DMS53 treated with DMSO at 0.1 percent for 48 hours (cell line): ENCODE measurements at regions not wholly inside any gene's neighbourhood (a gene's known extent, or its start where the extent isn't known, plus 50 kb on each side); places are given as distances from the start of the nearest gene placed in this dataset.

Experiments
- DNase-seq: peaks from one replicate; lab custom pipeline; 2025; ENCODE audit not compliant: unreplicated experiment; lab: John Stamatoyannopoulos, UW

DNA sequence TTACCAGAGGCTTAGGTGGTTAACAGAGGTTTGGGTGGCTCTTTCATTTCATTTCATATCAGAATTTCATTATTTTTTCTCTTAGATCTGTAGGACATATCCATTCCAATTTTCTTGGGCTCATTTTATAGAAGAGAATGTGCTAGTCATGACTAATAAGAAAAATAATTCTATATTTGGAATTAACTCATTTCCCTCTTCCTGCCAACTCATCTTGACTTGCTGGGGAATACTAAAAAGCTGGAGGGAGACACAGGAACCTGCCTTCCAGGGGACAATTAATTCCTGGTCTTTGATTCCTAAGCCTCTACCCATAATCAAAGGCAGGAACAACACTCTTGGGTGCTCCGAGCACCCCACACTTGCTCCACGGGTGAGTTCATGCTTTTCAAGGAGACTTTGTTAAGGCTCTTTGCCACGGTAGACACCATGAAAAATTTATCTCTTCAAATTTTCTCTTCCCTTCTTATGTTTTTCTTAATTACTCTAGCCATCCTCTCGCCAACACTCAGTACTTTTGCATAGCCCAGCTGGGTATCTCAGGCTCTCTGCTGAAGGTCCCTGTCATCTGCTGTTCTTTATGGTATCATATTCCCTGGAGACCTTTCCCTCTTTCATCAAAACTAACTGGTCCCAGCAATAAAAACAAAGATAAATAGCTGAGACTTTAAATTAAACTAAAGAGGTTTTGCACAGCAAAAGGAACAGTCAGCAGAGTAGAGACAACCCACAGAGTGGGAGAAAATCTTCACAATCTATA is 273.9 kb downstream of the NPR3 start:
- no peak for DNase-seq

DNA sequence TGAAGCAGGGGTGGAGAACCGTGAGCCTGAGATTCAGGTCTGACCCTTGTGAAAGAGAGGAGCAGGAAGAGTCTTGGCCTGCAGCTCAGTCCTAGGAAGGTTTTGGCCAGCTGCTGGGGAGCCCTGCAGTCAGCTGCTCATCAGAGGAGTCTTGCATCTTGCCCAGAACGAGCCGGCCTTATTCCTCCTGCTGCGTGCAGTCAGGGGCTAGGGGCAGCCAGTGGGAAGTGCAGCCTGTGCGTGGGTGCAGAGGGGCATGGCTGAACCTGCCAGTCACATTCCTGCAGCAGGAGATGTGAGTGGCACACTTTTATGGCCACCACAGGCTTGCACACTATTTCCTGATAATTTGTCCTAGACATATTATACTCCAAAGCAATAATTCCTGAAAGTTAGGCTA is 278.7 kb downstream of the NPR3 start:
- DNase-seq, result no peak

DNA sequence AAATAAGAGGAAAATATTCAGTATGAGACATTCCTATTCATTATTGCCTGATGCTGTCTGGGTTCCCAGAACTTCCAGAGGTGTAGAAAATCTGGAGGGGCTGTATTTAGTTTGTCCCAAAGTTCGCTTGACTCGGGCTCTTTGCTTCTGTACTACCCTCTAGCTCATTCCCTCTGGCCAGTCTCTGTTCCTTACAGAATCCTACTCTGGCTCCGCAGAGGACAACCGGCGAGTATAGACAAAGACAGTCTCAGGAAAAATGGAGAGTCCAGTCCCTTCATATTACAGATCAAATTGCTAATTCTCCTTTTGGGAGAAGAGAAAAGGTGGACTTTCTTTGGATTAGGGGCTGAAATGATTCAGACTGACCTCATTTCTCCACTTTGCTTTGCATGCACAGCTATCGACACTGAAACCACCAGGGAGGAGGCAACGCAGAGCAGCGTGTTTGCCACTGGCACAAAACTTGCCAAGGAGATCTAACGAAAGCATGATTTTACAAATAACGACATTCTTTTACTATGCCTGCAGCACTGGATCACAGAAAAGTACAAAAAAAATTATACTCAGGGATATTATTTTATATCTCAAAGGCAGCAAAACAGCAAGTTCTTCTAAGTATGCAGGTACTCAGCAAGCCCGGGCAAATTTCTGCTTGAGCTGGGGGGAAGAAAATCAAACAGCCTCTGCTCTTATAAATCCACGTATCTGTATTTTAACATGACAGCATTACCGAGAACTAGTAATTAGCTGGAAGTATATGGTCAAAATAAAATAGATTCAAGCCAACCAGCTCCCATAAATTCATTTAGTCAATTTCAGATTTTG is 279.7 kb downstream of the NPR3 start:
- no peak for DNase-seq

DNA sequence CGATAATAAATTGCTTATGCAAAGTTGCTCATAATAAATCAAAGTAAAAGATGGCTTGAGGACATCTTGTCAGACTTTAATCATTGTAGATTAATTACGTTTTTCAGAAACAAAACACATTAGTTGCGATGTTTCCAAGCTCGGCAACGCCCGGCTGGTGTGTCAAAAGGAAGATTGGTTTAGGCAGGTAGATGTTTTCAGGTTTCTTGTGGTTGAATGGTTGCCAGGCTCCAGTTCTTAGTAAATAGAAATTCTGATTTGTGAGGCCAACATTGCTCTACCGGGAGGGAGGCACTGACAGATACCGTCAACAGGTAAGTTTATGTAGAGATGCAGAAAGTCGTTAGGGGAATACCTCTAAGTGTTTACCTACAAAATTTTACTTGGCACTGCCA is 280.3 kb downstream of the NPR3 start:
- DNase-seq, result no peak

DNA sequence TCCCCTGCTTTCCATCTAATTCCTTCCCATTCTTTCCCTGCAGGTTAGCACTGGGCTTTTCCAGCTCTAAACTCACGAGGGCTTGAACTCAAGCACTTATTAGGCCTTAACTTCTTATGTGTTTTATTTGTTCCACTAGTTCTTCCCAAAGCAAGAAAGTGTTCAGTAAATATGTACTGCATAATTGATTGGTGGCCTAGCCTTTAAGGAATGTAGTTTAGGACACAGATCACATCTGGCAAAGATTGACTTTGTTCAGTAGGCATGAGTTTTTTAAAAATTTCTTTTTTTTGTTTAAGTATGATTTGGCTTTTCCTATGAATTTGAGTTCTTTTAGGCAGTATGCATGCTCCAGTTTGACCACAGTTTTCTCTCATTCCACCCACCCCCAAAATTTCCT is 285.2 kb downstream of the NPR3 start:
- DNase-seq, result no peak

DNA sequence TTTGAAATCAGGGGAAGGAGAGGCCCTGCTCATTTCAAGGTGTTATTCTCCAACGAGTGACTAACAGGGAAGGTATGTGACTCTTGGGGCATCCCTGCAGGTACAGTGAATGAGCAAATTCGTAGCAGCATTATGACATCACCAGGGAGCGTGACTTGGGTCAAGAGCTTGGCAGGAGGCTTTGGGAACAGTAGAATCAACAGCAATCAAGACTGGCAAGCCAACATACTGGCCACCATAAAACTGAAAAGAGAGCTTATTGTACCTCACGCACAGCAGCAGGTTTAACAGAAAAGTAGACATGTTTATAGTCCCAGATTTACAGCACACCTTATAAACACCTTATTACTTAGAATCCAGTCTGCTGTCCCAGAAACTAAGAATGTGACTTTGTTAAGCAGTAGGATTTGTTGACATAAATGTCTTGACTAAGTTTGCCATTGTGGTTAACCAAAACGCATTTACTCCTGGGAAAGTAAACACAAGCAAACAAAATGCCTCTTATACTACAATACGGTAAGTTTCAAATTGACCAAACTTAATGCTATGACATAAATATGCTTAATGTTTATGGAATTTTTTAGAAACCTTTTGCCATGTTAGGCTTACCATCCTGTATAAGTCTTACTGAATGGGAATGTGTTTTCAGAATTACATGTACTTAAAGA is 297.8 kb downstream of the NPR3 start:
- no peak for DNase-seq

DNA sequence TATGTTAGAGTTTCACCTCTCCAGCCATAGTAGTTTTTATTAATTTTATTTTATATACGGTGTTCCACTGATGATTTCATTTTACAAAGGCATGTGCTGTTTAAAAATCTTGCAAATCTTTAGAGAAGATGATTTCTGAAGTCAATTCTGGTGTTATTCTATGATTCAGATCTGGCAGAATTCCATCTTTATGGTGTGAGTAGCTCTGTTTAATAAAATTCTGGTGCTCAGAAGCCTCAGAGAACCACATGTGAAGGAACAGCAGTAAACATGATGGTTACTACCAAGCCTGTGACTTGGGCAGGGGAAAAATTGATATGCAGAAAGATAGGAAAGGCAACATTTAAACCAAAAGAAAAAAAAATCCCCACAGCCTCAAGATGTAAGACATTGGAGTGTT is 299.7 kb downstream of the NPR3 start:
- DNase-seq, result no peak

DNA sequence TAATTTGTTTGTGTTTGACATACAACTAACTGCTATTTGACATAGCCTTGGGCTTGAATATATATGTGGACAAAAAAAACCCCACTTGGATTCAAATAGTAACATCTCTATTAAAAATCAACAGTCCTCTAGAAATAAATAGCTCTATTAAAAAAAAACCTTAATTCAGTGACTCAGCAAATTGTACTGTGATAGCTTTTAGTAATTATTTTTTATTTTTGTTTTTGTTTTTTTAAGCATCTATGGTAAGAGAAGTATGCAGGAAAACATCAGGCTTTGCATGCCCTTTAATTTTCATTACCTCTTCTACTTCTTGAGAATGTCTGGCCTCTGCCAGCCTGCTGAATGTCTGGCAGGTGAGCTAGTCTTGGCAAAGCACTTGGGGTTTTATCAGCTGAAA is 300.7 kb downstream of the NPR3 start:
- DNase-seq, result no peak

DNA sequence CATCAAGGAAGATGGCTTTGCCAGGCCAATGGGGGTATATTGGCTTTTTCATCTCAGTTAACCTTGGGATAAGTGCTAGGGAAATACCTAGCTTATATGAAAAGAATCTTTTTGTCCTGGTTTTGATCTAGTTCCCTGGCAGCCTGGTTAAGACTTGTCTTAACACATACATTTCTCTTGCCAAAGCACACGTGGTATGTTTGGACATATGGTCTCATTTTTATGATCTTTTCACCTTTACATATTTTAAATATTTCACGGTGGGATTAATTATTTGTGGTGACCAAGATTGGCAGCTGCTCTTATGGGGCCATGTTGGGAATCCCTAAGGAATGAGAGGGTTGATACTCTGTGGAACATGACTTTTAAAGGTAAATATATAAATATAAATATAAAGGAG is 312.5 kb downstream of the NPR3 start:
- DNase-seq, result no peak

DNA sequence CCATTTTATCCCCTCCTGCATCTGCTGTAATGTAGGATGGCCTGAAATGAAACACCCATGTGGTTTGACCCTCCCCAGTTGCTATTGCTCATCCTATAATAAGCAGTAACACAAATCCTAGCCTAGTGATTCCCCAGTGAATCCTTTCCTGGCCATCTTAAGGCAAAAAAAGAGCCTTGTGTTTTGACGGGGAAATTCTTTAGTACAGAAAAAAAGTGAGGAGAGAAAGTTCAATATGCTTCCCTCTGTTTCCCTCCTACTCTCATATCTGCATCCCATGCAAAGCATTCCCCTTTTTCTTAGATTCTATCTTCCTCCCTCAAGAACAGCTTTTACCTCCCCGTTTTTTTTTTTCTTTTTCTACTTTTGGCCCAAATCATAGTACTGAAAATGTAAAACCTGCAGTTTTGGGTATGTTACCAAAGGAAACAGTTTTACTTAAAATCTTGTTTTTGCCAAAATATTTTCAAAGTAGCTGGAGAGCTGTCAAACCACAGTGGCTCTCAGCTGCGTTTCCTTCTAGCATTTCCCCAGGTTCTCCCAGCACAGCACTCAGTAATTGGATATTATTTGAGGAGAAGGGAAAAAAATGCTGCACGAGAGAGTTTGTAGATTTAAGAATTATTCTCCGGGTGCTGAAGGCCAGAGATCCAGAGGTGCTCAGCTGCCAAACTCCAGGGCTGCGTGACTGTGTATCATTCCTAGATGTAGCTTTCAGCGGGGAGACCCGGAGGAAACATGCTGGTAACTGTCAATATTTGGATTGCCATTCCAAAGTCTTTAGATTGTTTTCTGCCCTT is 321.4 kb downstream of the NPR3 start:
- DNase-seq, result no peak

DNA sequence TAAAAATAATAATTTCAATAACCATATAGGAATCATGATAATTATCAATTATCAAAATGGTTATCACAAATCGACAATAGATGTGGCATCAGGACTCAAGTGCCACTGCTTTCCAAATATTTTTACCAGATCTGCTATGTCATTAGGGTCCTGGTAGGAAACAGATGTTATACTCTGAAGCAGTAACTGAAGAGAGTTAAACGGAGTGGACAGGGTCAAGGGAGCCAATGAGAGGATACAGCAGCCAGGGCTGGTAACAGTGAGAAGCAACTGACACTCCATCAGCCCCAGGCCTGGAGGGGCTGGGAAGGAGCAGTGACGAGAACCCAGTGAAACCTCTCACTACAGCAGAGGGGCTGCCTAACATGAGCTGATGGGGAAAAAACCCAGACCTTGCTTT is 322.4 kb downstream of the NPR3 start:
- DNase-seq, result no peak

DNA sequence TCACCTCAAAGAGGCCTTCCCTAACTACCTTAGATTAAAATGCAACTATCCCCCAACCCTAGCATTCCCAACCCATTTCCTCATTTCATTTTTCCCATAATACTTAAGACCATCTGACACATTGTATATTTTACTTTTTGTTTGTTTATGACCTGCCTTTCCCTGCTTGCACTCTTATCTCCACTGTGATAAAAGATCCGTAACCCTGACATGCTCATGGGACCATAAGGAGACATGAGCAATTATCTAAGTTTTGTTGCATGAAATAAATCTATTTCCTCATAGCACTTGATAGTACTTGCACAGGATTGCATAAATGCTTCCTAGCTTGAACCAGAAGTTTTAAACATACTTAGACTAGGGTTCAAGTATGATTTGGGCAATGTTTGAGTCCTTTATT is 323.7 kb downstream of the NPR3 start:
- DNase-seq, result no peak

DNA sequence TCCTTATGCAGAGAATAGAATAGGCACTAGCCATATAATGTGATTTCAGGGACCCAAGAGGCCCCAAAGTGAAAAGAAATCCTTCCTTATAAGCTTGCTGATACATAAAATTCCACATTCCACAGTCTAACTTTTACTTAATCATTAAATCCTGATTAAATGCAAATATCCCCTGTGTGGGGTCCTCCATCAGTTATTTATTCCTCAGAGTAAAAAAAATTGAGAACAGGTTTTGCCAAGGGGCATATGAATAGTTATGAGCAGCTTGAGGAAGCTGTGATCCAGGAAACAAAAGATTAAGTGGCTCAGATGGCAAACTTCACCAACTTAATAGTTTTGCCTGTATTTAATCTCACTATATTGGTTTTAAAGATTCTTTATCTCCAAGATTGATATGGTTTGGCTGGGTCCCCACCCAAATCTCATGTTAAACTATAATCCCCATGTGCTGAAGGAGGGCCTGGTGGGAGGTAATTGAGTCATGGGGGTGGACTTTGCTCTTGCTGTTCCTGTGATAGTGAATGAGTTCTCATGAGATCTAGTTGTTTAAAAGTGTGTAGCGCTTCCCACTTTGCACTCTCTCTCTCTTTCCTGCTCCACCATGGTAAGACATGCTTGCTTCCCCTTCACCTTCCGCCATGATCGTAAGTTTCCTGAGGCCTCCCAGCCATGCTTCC is 324.9 kb downstream of the NPR3 start:
- DNase-seq, result no peak

DNA sequence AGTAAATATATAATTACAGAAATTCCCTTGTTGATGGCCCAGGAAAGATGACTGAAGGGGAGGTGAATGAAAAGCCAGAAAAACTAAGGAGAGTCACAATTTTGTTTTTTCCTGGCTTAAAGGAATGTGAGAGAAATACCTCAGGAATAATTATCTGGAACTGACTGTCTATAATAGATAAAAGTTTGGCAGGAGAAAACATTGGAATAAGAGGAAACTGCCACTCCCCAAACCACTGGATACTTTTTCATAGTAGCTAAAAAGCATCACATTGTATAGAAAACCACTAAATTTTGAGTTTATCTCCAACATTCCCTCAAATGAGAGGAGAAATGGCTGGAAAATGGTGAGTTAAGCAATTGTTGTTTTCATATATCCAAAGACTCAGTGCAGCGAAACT is 326.0 kb downstream of the NPR3 start:
- DNase-seq, result no peak

DNA sequence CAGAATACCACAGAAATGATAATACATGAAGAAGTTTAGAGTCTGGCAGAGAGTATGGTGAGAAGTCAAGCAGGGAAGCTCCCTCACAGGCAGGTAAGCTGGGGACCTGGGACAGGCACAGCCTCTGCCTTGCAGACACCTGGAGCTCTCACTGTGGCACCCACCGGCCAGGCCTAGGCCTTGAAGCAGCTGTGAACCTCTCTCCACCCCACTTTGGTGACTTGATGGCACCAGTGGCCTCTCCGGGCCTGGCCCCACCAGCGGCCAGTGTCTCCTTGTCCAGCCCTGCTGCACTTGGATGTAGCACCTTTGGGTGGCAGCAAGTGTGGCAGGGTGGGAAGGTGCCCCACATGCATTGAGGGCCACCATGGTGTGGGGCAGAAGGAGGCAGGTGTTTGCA is 330.5 kb downstream of the NPR3 start:
- no peak for DNase-seq

DNA sequence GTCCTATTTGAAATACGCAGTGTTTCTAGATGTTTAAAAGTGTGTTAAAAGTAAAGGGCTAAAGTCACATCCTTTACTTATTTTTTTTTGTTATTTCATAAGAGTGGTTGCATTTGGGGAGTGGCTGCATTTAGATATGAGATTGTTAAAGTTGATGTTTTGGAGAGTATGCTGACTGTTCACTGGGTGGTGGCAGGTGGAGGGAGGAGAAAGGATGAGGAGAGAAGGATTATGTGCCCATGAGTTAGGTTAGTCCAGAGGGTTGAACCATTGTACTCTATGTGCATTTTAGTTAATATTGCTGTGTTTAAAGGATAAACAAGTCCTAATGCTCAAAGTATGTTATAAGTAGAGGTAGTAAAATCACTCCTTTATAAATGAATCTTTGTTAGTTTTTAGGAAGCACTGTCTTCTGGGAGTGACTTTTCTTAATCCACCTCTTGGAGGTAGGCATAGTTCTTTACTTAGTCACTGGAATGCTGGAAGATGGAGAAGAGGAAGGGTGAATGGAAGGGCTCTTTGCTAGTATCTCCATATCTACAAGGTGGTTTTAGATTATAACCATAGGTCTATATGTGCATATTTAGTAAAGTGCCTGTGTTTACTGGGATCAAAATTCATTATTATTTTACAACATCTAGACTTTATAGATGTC is 332.3 kb downstream of the NPR3 start:
- DNase-seq, result no peak

DNA sequence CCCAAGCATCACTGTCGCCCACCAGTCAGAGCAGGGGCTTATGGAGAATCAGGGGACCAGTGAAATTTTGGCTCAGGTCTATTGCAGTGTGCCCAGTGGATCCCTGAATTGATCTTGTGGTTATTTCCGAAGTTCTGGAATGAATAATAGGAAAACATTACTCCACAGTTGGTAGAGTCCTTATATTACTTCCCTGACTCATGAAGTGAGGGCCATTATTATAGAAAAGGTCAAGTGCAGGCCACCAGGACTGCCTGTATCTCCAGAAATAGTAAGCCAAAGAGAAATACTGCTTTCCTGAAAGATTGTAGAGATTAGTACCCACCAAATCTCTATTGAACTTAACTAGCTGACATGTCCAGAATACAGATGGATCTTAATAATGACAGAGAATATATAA is 335.0 kb downstream of the NPR3 start:
- DNase-seq, result no peak

DNA sequence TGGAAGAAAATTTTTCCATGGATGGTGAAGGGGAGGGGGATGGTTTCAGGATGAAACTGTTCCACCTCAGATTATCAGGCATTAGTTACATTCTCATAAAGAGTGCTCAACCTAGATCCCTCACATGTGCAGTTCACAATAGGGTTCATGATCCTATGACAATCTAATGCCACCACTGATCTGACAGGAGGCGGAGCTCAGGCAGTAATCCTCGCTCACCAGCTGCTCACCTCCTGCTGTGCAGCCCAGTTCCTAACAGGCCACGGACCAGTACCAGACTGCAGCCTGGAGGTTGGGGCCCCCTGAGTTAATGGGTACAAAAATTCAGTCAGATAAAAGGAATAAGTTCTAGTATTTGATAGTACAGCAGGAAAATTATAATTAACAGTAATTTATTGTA is 337.2 kb downstream of the NPR3 start:
- no peak for DNase-seq

DNA sequence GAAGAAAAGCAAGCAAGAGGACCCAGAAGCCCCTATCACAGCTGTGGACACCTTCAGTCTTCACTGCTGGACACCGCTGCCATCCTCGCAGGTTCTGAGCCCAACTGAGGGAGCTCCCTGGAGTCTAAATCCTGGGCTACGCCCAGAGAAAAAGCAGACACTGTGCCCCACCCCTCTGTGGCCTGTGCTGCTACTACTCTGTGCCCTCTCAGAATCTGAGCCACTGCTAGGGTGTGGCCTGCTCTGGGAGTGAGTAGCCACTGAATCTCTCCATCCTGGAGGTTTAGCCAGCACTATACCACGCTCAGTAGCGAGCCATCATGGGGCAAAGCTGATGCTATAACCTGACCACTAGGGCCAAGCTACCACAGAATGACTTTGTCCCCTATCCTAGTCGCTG is 338.2 kb downstream of the NPR3 start:
- no peak for DNase-seq

DNA sequence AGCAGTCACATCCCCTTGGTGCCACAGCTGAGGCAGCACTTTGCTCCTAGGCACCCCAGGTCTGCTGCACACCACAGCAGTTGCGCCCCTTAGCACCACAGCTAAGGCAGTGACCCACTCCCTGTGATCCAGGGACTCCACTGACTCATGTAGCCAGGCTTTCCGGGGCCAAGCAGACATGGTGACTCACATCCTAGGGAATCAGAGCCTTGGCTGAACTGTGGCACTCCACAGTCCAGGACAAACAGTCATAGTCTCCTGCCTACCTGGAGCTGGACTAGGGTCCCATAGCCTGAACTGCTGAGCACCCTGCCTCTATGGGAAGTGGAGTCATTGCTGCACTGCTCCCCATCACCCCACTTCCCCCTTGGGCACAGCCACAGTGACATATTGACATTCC is 338.7 kb downstream of the NPR3 start:
- DNase-seq, result no peak
